C4-2B (cell line): ENCODE measurements at regions not wholly inside any gene's neighbourhood (a gene's known extent, or its start where the extent isn't known, plus 50 kb on each side); places are given as distances from the start of the nearest gene placed in this dataset.

ENCODE experiments used
- ZFX ChIP-seq: fragments of 450-650 bp; IDR thresholded peaks from 2 replicates; pipeline ENCODE4 v1.6.1; 2017
- TF ChIP-seq, protein P1 (sequence below): fragments of 450-650 bp; conservative IDR thresholded peaks from 2 replicates; pipeline ENCODE4 v1.5.1; 2017; ENCODE audit warnings: mild to moderate bottlenecking

GRCh38 chr22:48993655-48994054, 834.0 kb downstream of the BRD1 start:
- no peak for TF ChIP-seq ZFX
- TF ChIP-seq, protein P1, sequence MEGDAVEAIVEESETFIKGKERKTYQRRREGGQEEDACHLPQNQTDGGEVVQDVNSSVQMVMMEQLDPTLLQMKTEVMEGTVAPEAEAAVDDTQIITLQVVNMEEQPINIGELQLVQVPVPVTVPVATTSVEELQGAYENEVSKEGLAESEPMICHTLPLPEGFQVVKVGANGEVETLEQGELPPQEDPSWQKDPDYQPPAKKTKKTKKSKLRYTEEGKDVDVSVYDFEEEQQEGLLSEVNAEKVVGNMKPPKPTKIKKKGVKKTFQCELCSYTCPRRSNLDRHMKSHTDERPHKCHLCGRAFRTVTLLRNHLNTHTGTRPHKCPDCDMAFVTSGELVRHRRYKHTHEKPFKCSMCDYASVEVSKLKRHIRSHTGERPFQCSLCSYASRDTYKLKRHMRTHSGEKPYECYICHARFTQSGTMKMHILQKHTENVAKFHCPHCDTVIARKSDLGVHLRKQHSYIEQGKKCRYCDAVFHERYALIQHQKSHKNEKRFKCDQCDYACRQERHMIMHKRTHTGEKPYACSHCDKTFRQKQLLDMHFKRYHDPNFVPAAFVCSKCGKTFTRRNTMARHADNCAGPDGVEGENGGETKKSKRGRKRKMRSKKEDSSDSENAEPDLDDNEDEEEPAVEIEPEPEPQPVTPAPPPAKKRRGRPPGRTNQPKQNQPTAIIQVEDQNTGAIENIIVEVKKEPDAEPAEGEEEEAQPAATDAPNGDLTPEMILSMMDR, result no peak
